ENCODE measurements at regions not wholly inside any gene's neighbourhood (a gene's known extent, or its start where the extent isn't known, plus 50 kb on each side); places are given as distances from the start of the nearest gene placed in this dataset.

DNA sequence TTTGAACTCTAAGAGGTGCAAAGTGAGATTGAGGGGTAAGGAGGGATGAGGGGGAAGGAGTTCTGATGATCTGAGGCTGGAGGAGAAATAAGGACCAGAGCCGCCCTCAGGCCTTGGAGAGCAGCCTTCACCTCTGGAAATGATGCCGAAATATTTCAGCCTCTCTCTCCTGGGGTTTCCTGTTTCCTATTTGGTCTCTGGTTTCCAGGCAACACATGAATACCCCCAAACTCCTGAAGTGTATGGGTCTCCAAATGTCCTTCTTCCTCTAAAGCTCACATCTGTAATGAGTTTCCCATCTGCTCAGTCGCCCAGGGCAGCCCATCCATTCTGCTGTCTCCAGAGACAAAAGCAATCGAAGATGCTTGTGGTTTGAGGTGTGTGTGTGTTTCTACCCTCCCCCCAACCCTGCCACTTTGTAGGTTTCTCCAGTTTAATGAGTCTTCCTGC is 52.0 kb upstream of the FAM20B start:
- ATAC-seq (peak in 1 of 2 donors; percentile 58), DNase-seq (no peak)
- intact Hi-C loops (cut with DNase I) = no loop called here
